Activated naive CD8-positive, alpha-beta T cell (primary cell): ENCODE measurements at regions not wholly inside any gene's neighbourhood (a gene's known extent, or its start where the extent isn't known, plus 50 kb on each side); places are given as distances from the start of the nearest gene placed in this dataset.
"Not testable (repeated sequence)": the region's sequence is repeated elsewhere in the genome, so short reads cannot be mapped to it uniquely, and the experiment has no call there.

ENCODE experiments used
- H3K27ac Mint-ChIP-seq: one replicate; pipeline ENCODE4 v1.8.0; 2021; ENCODE audit warnings: mixed read lengths
- H3K27me3 Mint-ChIP-seq: one replicate; pipeline ENCODE4 v1.8.0; 2021; ENCODE audit warnings: mixed read lengths
- H3K36me3 Mint-ChIP-seq: one replicate; pipeline ENCODE4 v1.8.0; 2021; ENCODE audit warnings: mixed read lengths
- H3K4me1 Mint-ChIP-seq: one replicate; pipeline ENCODE4 v1.8.0; 2021; ENCODE audit warnings: low read depth, mixed read lengths
- H3K4me3 Mint-ChIP-seq: one replicate; pipeline ENCODE4 v1.8.0; 2021; ENCODE audit warnings: mild to moderate bottlenecking, mixed read lengths
- H3K9me3 Mint-ChIP-seq: one replicate; pipeline ENCODE4 v1.8.0; 2021; ENCODE audit warnings: low read depth, mixed read lengths

GRCh38 chr9:90058182-90058763 is 453.5 kb downstream of the GADD45G start:
- Mint-ChIP-seq H3K9me3 (no peaks in the 10 kb centered on the region), H3K36me3 (no peaks in the 10 kb centered on the region), H3K4me1 (no peaks in the 10 kb centered on the region), H3K27me3 (peaks cover 7% of the 10 kb centered on the region), H3K27ac (no peak overlapping the region), H3K4me3 (no peak overlapping the region)

- H3K9me3 Mint-ChIP-seq = no peaks in the 10 kb centered on the region
- no peaks in the 10 kb centered on the region for H3K4me1 Mint-ChIP-seq
- peaks cover 5% of the 10 kb centered on the region for H3K27me3 Mint-ChIP-seq
- no peaks in the 10 kb centered on the region for H3K36me3 Mint-ChIP-seq
- no peak overlapping the region for H3K27ac Mint-ChIP-seq
- H3K4me3 Mint-ChIP-seq = no peak overlapping the region
Observed at GRCh38 chr9:90059436-90059835, 454.6 kb downstream of the GADD45G start.

- Mint-ChIP-seq H3K9me3 (no peaks in the 10 kb centered on the region), H3K4me1 (no peaks in the 10 kb centered on the region), H3K27ac (no peak overlapping the region), H3K36me3 (no peaks in the 10 kb centered on the region), H3K4me3 (no peak overlapping the region), H3K27me3 (peaks cover 3% of the 10 kb centered on the region)
Observed at GRCh38 chr9:90060256-90060655, 455.4 kb downstream of the GADD45G start.

- Mint-ChIP-seq H3K4me1 (no peaks in the 10 kb centered on the region), H3K9me3 (no peaks in the 10 kb centered on the region), H3K4me3 (no peak overlapping the region), H3K36me3 (no peaks in the 10 kb centered on the region), H3K27me3 (peaks cover 1% of the 10 kb centered on the region), H3K27ac (no peak overlapping the region)
Observed at GRCh38 chr9:90061187-90061586, 456.4 kb downstream of the GADD45G start.

GRCh38 chr9:90062982-90063381 is 458.2 kb downstream of the GADD45G start:
- H3K4me3 Mint-ChIP-seq = no peak overlapping the region
- no peaks in the 10 kb centered on the region for H3K36me3 Mint-ChIP-seq
- H3K9me3 Mint-ChIP-seq = no peaks in the 10 kb centered on the region
- H3K27me3 Mint-ChIP-seq = no peaks in the 10 kb centered on the region
- no peak overlapping the region for H3K27ac Mint-ChIP-seq
- no peaks in the 10 kb centered on the region for H3K4me1 Mint-ChIP-seq

GRCh38 chr9:90064248-90064647 is 459.4 kb downstream of the GADD45G start:
- peaks cover 2% of the 10 kb centered on the region for H3K27me3 Mint-ChIP-seq
- H3K4me1 Mint-ChIP-seq = no peaks in the 10 kb centered on the region
- H3K9me3 Mint-ChIP-seq = no peaks in the 10 kb centered on the region
- no peak overlapping the region for H3K4me3 Mint-ChIP-seq
- no peak overlapping the region for H3K27ac Mint-ChIP-seq
- H3K36me3 Mint-ChIP-seq = no peaks in the 10 kb centered on the region

- Mint-ChIP-seq H3K9me3 (no peaks in the 10 kb centered on the region), H3K4me1 (no peaks in the 10 kb centered on the region), H3K27ac (no peak overlapping the region), H3K36me3 (no peaks in the 10 kb centered on the region), H3K4me3 (no peak overlapping the region), H3K27me3 (peaks cover 3% of the 10 kb centered on the region)
Observed at GRCh38 chr9:90064971-90065370, 460.2 kb downstream of the GADD45G start.

- Mint-ChIP-seq H3K4me3 (no peak overlapping the region), H3K36me3 (no peaks in the 10 kb centered on the region), H3K27me3 (peaks cover 3% of the 10 kb centered on the region), H3K27ac (no peak overlapping the region), H3K4me1 (no peaks in the 10 kb centered on the region), H3K9me3 (no peaks in the 10 kb centered on the region)
Observed at GRCh38 chr9:90065851-90066250, 461.0 kb downstream of the GADD45G start.

GRCh38 chr9:90069085-90069484 is 464.3 kb downstream of the GADD45G start:
- Mint-ChIP-seq H3K36me3 (no peaks in the 10 kb centered on the region), H3K27ac (no peak overlapping the region), H3K9me3 (no peaks in the 10 kb centered on the region), H3K4me1 (no peaks in the 10 kb centered on the region), H3K4me3 (no peak overlapping the region), H3K27me3 (peaks cover 5% of the 10 kb centered on the region)

- Mint-ChIP-seq H3K36me3 (no peaks in the 10 kb centered on the region), H3K27me3 (peaks cover 5% of the 10 kb centered on the region), H3K4me3 (no peak overlapping the region), H3K4me1 (no peaks in the 10 kb centered on the region), H3K9me3 (no peaks in the 10 kb centered on the region), H3K27ac (no peak overlapping the region)
Observed at GRCh38 chr9:90070056-90070455, 465.2 kb downstream of the GADD45G start.

GRCh38 chr9:90070469-90070868 is 465.7 kb downstream of the GADD45G start:
- no peaks in the 10 kb centered on the region for H3K9me3 Mint-ChIP-seq
- H3K27ac Mint-ChIP-seq = no peak overlapping the region
- no peaks in the 10 kb centered on the region for H3K4me1 Mint-ChIP-seq
- H3K4me3 Mint-ChIP-seq = no peak overlapping the region
- peaks cover 5% of the 10 kb centered on the region for H3K27me3 Mint-ChIP-seq
- H3K36me3 Mint-ChIP-seq = no peaks in the 10 kb centered on the region

GRCh38 chr9:90070931-90071660 is 466.3 kb downstream of the GADD45G start:
- no peaks in the 10 kb centered on the region for H3K9me3 Mint-ChIP-seq
- no peak overlapping the region for H3K4me3 Mint-ChIP-seq
- H3K36me3 Mint-ChIP-seq = no peaks in the 10 kb centered on the region
- H3K4me1 Mint-ChIP-seq = no peaks in the 10 kb centered on the region
- H3K27ac Mint-ChIP-seq = no peak overlapping the region
- H3K27me3 Mint-ChIP-seq = peaks cover 9% of the 10 kb centered on the region

GRCh38 chr9:90073186-90073945 is 468.6 kb downstream of the GADD45G start:
- Mint-ChIP-seq H3K9me3 (no peaks in the 10 kb centered on the region), H3K4me3 (no peak overlapping the region), H3K27me3 (peaks cover 19% of the 10 kb centered on the region), H3K27ac (no peak overlapping the region), H3K4me1 (no peaks in the 10 kb centered on the region), H3K36me3 (no peaks in the 10 kb centered on the region)

- Mint-ChIP-seq H3K9me3 (no peaks in the 10 kb centered on the region), H3K36me3 (no peaks in the 10 kb centered on the region), H3K27me3 (peaks cover 20% of the 10 kb centered on the region), H3K4me1 (no peaks in the 10 kb centered on the region), H3K4me3 (no peak overlapping the region), H3K27ac (no peak overlapping the region)
Observed at GRCh38 chr9:90074316-90074962, 469.6 kb downstream of the GADD45G start.

- H3K27me3 Mint-ChIP-seq = peaks cover 22% of the 10 kb centered on the region
- not testable (repeated sequence) for H3K9me3 Mint-ChIP-seq, H3K4me1 Mint-ChIP-seq, H3K27ac Mint-ChIP-seq, H3K4me3 Mint-ChIP-seq, H3K36me3 Mint-ChIP-seq
Observed at GRCh38 chr9:90077598-90077997, 472.8 kb downstream of the GADD45G start.
